ENCODE measurements at regions not wholly inside any gene's neighbourhood (a gene's known extent, or its start where the extent isn't known, plus 50 kb on each side); places are given as distances from the start of the nearest gene placed in this dataset.

DNA sequence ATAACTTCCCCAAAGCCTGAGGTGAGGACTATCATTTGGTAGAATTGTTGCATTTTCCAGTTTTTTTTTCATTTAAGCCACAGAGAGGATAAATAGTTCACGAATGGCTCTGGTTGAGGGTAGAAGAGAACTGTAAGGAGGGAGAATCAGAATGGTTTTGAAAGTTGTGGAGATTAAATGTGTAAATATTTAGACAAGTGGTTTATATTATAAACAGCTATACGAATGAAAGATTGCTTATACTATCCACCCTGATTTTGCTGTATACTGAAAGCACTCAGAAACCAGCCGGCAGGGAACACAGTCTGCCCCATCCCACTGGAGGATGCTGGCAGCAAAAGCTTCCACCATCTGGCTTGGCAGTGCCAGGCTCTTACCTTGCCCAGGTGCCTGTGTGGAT, 341.1 kb downstream of the RAPGEF2 start:
- no peak for TF ChIP-seq POLR2A (IDR thresholded peaks at IDR 0.05)
- TF ChIP-seq, protein P1, sequence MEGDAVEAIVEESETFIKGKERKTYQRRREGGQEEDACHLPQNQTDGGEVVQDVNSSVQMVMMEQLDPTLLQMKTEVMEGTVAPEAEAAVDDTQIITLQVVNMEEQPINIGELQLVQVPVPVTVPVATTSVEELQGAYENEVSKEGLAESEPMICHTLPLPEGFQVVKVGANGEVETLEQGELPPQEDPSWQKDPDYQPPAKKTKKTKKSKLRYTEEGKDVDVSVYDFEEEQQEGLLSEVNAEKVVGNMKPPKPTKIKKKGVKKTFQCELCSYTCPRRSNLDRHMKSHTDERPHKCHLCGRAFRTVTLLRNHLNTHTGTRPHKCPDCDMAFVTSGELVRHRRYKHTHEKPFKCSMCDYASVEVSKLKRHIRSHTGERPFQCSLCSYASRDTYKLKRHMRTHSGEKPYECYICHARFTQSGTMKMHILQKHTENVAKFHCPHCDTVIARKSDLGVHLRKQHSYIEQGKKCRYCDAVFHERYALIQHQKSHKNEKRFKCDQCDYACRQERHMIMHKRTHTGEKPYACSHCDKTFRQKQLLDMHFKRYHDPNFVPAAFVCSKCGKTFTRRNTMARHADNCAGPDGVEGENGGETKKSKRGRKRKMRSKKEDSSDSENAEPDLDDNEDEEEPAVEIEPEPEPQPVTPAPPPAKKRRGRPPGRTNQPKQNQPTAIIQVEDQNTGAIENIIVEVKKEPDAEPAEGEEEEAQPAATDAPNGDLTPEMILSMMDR (IDR thresholded peaks at IDR 0.05), result no peak
